WTC11 (cell line): ENCODE measurements at regions not wholly inside any gene's neighbourhood (a gene's known extent, or its start where the extent isn't known, plus 50 kb on each side); places are given as distances from the start of the nearest gene placed in this dataset.

Experiments used
- ATAC-seq: fragments of 200-7000 bp; cut with Tn5 transposase; 2 replicates; pipeline ENCODE4 v1.10.0; 2021; ENCODE audit warnings: mild to moderate bottlenecking, moderate library complexity
- CTCF ChIA-PET: fragments of 300-600 bp; sonication (Branson Sonifier 250); formaldehyde crosslinking; loops from one replicate; lab custom pipeline; 2021; ENCODE audit warnings: antibody characterized with exemption; lab: Charles Lee
- POLR2A ChIA-PET: fragments of 350-600 bp; sonication (Branson Sonifier 250); formaldehyde crosslinking; loops from one replicate; lab custom pipeline; 2021; ENCODE audit warnings: antibody characterized with exemption; lab: Charles Lee
- DNase-seq: peaks from one replicate; pipeline ENCODE4 v3.0.0; 2021; ENCODE audit warnings: low spot score
- H3K27ac Mint-ChIP-seq: 2 replicates; pipeline ENCODE4 v1.8.0; 2021; ENCODE audit warnings: mixed read lengths
- H3K27me3 Mint-ChIP-seq: 2 replicates; pipeline ENCODE4 v1.8.0; 2021; ENCODE audit warnings: low read depth, mild to moderate bottlenecking, moderate library complexity, mixed read lengths
- H3K36me3 Mint-ChIP-seq: 2 replicates; pipeline ENCODE4 v1.8.0; 2021; ENCODE audit warnings: mixed read lengths
- H3K4me1 Mint-ChIP-seq: 2 replicates; pipeline ENCODE4 v1.8.0; 2022; ENCODE audit warnings: mixed read lengths
- H3K4me3 Mint-ChIP-seq: 2 replicates; pipeline ENCODE4 v1.8.0; 2021; ENCODE audit warnings: mild to moderate bottlenecking, moderate library complexity, mixed read lengths
- H3K9me3 Mint-ChIP-seq: 2 replicates; pipeline ENCODE4 v1.8.0; 2021; ENCODE audit warnings: mixed read lengths
- AR ChIP-seq: fragments of 250-450 bp; sonication (Bioruptor Pico); IDR thresholded peaks from 2 replicates; pipeline ENCODE4 v1.9.0; 2021; ENCODE audit warnings: mild to moderate bottlenecking
- ATF2 ChIP-seq: sonication (generic); formaldehyde crosslinking; IDR thresholded peaks from 2 replicates; pipeline ENCODE4 v1.8.1; 2022; ENCODE audit warnings: low read depth, missing genetic modification reagents, borderline replicate concordance
- CREM ChIP-seq: sonication (generic); formaldehyde crosslinking; IDR thresholded peaks from 2 replicates; pipeline ENCODE4 v1.8.1; 2022; ENCODE audit warnings: mild to moderate bottlenecking, missing genetic modification reagents, moderate library complexity
- E2F5 ChIP-seq: sonication (generic); formaldehyde crosslinking; IDR thresholded peaks from 2 replicates; pipeline ENCODE4 v1.8.1; 2022; ENCODE audit warnings: mild to moderate bottlenecking, moderate library complexity, missing genetic modification reagents
- ESRRA ChIP-seq: sonication (generic); formaldehyde crosslinking; IDR thresholded peaks from 2 replicates; pipeline ENCODE4 v1.8.1; 2022; ENCODE audit warnings: mild to moderate bottlenecking, missing genetic modification reagents, borderline replicate concordance
- FOXK1 ChIP-seq: sonication (generic); formaldehyde crosslinking; IDR thresholded peaks from 2 replicates; pipeline ENCODE4 v1.8.0; 2022; ENCODE audit warnings: mild to moderate bottlenecking, moderate library complexity, missing genetic modification reagents
- GABPB1 ChIP-seq: sonication (generic); formaldehyde crosslinking; IDR thresholded peaks from 2 replicates; pipeline ENCODE4 v1.8.1; 2023; ENCODE audit warnings: mild to moderate bottlenecking, missing genetic modification reagents
- IRF1 ChIP-seq: sonication (generic); formaldehyde crosslinking; IDR thresholded peaks from 2 replicates; pipeline ENCODE4 v1.8.0; 2023; ENCODE audit warnings: missing genetic modification reagents
- MYBL2 ChIP-seq: sonication (generic); formaldehyde crosslinking; IDR thresholded peaks from 2 replicates; pipeline ENCODE4 v1.8.1; 2023; ENCODE audit warnings: mild to moderate bottlenecking, moderate library complexity, missing genetic modification reagents
- NR1H2 ChIP-seq: sonication (generic); formaldehyde crosslinking; IDR thresholded peaks from 2 replicates; pipeline ENCODE4 v1.9.0; 2021; ENCODE audit warnings: mild to moderate bottlenecking, moderate library complexity, missing genetic modification reagents
- OVOL2 ChIP-seq: fragments of 250-450 bp; sonication (Bioruptor Pico); IDR thresholded peaks from 2 replicates; pipeline ENCODE4 v1.9.0; 2021; ENCODE audit warnings: mild to moderate bottlenecking, borderline replicate concordance
- PRRX2 ChIP-seq: fragments of 250-450 bp; sonication (Bioruptor Pico); IDR thresholded peaks from 2 replicates; pipeline ENCODE4 v1.8.0; 2021; ENCODE audit warnings: mild to moderate bottlenecking
- SMAD4 ChIP-seq: sonication (generic); formaldehyde crosslinking; IDR thresholded peaks from 2 replicates; pipeline ENCODE4 v1.8.0; 2022; ENCODE audit warnings: mild to moderate bottlenecking, missing genetic modification reagents
- SOX15 ChIP-seq: fragments of 250-450 bp; sonication (Bioruptor Pico); IDR thresholded peaks from 2 replicates; pipeline ENCODE4 v1.9.0; 2021; ENCODE audit warnings: mild to moderate bottlenecking
- TCF7 ChIP-seq: sonication (generic); formaldehyde crosslinking; IDR thresholded peaks from 2 replicates; pipeline ENCODE4 v1.8.0; 2022; ENCODE audit warnings: mild to moderate bottlenecking, low read depth, missing genetic modification reagents, moderate library complexity
- USF1 ChIP-seq: sonication (generic); formaldehyde crosslinking; IDR thresholded peaks from 2 replicates; pipeline ENCODE4 v1.8.0; 2022; ENCODE audit warnings: mild to moderate bottlenecking, missing genetic modification reagents
- ZNF512 ChIP-seq: sonication (generic); formaldehyde crosslinking; IDR thresholded peaks from 2 replicates; pipeline ENCODE4 v1.8.1; 2022; ENCODE audit warnings: missing genetic modification reagents, borderline replicate concordance
- ZSCAN18 ChIP-seq: fragments of 250-450 bp; sonication (Bioruptor Pico); IDR thresholded peaks from 2 replicates; pipeline ENCODE4 v2.1.2; 2022; ENCODE audit warnings: mild to moderate bottlenecking, moderate library complexity

GRCh38 chr3:117515309-117515708, 805.7 kb downstream of the TUSC7 start:
- CTCF ChIA-PET = no interaction called here
- ATAC-seq = no peak

GRCh38 chr3:117518364-117518763, 808.8 kb downstream of the TUSC7 start:
- ATAC-seq (no peak), DNase-seq (no peak)
- ChIA-PET POLR2A (no interaction called here), CTCF (interaction anchor here (1.0 kb wide), 1 partner anchor 747 kb away, joined by 3 read pairs; no protein-coding TSS in a partner anchor)
- Mint-ChIP-seq H3K27ac (no peak overlapping the region), H3K4me1 (peaks cover 17% of the 10 kb centered on the region), H3K9me3 (no peaks in the 10 kb centered on the region), H3K4me3 (no peak overlapping the region), H3K36me3 (no peaks in the 10 kb centered on the region), H3K27me3 (no peaks in the 10 kb centered on the region)
- no peak for TF ChIP-seq CREM (CRISPR knock-in tag)

More at GRCh38 chr3:117515309-117515708, 805.7 kb downstream of the TUSC7 start:
- H3K9me3 Mint-ChIP-seq = 0 out of 2 replicates have a peak, but pooled peaks cover under 1% of the 10 kb centered on the region
- peaks cover 8% of the 10 kb centered on the region for H3K4me1 Mint-ChIP-seq
- POLR2A ChIA-PET = no interaction called here
- H3K27me3 Mint-ChIP-seq = no peaks in the 10 kb centered on the region
- DNase-seq = no peak
- no peaks in the 10 kb centered on the region for H3K36me3 Mint-ChIP-seq
- TF ChIP-seq AR = no peak
- no peak for TF ChIP-seq GABPB1 (CRISPR knock-in tag)
- no peak for TF ChIP-seq OVOL2 (CRISPR knock-in tag)
- no peak for TF ChIP-seq ATF2 (CRISPR knock-in tag)
- no peak for TF ChIP-seq E2F5 (CRISPR knock-in tag)
- no peak for TF ChIP-seq IRF1
- TF ChIP-seq MYBL2 (CRISPR knock-in tag) = no peak
- TF ChIP-seq, all 79 proteins: peak for 0
- Mint-ChIP-seq H3K4me3 (no peak overlapping the region), H3K27ac (no peak overlapping the region)

GRCh38 chr3:117519776-117520175, 810.2 kb downstream of the TUSC7 start:
- Mint-ChIP-seq H3K4me1 (peaks cover 18% of the 10 kb centered on the region), H3K4me3 (no peak overlapping the region), H3K27ac (no peak overlapping the region), H3K36me3 (no peaks in the 10 kb centered on the region), H3K9me3 (no peaks in the 10 kb centered on the region), H3K27me3 (no peaks in the 10 kb centered on the region)
- POLR2A ChIA-PET = no interaction called here
- ATAC-seq (no peak), DNase-seq (no peak)
- CTCF ChIA-PET = no interaction called here
- TF ChIP-seq ZNF512 (no peak), MYBL2 (CRISPR knock-in tag) (no peak), CREM (CRISPR knock-in tag) (no peak), IRF1 (no peak), USF1 (CRISPR knock-in tag) (no peak), TCF7 (CRISPR knock-in tag) (no peak), SOX15 (CRISPR knock-in tag) (no peak), AR (no peak), SMAD4 (CRISPR knock-in tag) (no peak), FOXK1 (CRISPR knock-in tag) (no peak), PRRX2 (CRISPR knock-in tag) (no peak), ZSCAN18 (CRISPR knock-in tag) (no peak), ESRRA (CRISPR knock-in tag) (no peak), NR1H2 (CRISPR knock-in tag) (no peak)
